NCI-H82 (cell line): ENCODE measurements at regions not wholly inside any gene's neighbourhood (a gene's known extent, or its start where the extent isn't known, plus 50 kb on each side); places are given as distances from the start of the nearest gene placed in this dataset.
"Not testable (repeated sequence)": the region's sequence is repeated elsewhere in the genome, so short reads cannot be mapped to it uniquely, and the experiment has no call there.

Experiments used
- DNase-seq: peaks from one replicate; lab custom pipeline; 2025; lab: John Stamatoyannopoulos, UW

GRCh38 chrX:115402299-115402698, 112.8 kb downstream of the LUZP4 start:
- no peak for DNase-seq

GRCh38 chrX:115408771-115409400, 119.4 kb downstream of the LUZP4 start:
- no peak for DNase-seq

GRCh38 chrX:115409551-115409950, 120.0 kb downstream of the LUZP4 start:
- DNase-seq = no peak

- no peak for DNase-seq
Measured at GRCh38 chrX:115410731-115411428, 121.4 kb downstream of the LUZP4 start.

GRCh38 chrX:115413246-115413878, 123.8 kb downstream of the LUZP4 start:
- no peak for DNase-seq

- no peak for DNase-seq
Measured at GRCh38 chrX:115419069-115419468, 129.6 kb downstream of the LUZP4 start.

- DNase-seq = no peak
Measured at GRCh38 chrX:115423086-115423485, 133.6 kb downstream of the LUZP4 start.

- DNase-seq = no peak
Measured at GRCh38 chrX:115425359-115425758, 135.6 kb upstream of the PLS3 start.

- DNase-seq = peak; percentile 98
Measured at GRCh38 chrX:115427861-115428410, 133.0 kb upstream of the PLS3 start.

GRCh38 chrX:115434834-115435233, 126.1 kb upstream of the PLS3 start:
- not testable (repeated sequence) for DNase-seq

GRCh38 chrX:115437841-115438595, 123.0 kb upstream of the PLS3 start:
- no peak for DNase-seq

- no peak for DNase-seq
Measured at GRCh38 chrX:115448146-115448545, 112.8 kb upstream of the PLS3 start.

- peak; percentile 39 for DNase-seq
Measured at GRCh38 chrX:115449742-115450141, 111.2 kb upstream of the PLS3 start.

GRCh38 chrX:115452251-115452650, 108.7 kb upstream of the PLS3 start:
- no peak for DNase-seq

- DNase-seq = no peak
Measured at GRCh38 chrX:115459883-115460880, 100.8 kb upstream of the PLS3 start.

GRCh38 chrX:115462406-115462805, 98.6 kb upstream of the PLS3 start:
- no peak for DNase-seq

GRCh38 chrX:115467961-115468360, 93.0 kb upstream of the PLS3 start:
- no peak for DNase-seq

GRCh38 chrX:115472131-115472530, 88.8 kb upstream of the PLS3 start:
- no peak for DNase-seq

- DNase-seq = no peak
Measured at GRCh38 chrX:115486510-115486909, 74.5 kb upstream of the PLS3 start.

GRCh38 chrX:115487608-115488007, 73.4 kb upstream of the PLS3 start:
- no peak for DNase-seq

- no peak for DNase-seq
Measured at GRCh38 chrX:115490814-115491213, 70.2 kb upstream of the PLS3 start.
